Testis (tissue), 2 donors: ENCODE measurements at regions not wholly inside any gene's neighbourhood (a gene's known extent, or its start where the extent isn't known, plus 50 kb on each side); places are given as distances from the start of the nearest gene placed in this dataset.

Source experiments
- DNase-seq: peaks from one replicate; pipeline ENCODE4 v3.0.0-alpha.2; 2019
- H3K27ac ChIP-seq, 2 donors: fragments of 200-600 bp; sonication (generic); one replicate each; pipeline ENCODE4 v1.5.1; 2019
- H3K27me3 ChIP-seq: fragments of 200-600 bp; sonication (generic); one replicate; pipeline ENCODE4 v1.5.1; 2019
- H3K36me3 ChIP-seq: fragments of 200-600 bp; sonication (generic); one replicate; pipeline ENCODE4 v1.5.1; 2017; ENCODE audit warnings: low read depth; ENCODE audit errors: missing control alignments
- H3K4me1 ChIP-seq: fragments of 200-600 bp; sonication (generic); one replicate; pipeline ENCODE4 v1.5.1; 2019
- H3K4me3 ChIP-seq, 2 donors: fragments of 200-600 bp; sonication (generic); one replicate each; pipeline ENCODE4 v1.5.1; 2017 to 2019
- H3K9me3 ChIP-seq: fragments of 200-600 bp; sonication (generic); one replicate; pipeline ENCODE4 v1.5.1; 2017
- CTCF ChIP-seq, 3 experiments: fragments of 450-650 bp in 2 of 3; fragments of 200-600 bp in 1 of 3; sonication (generic) in 1 of 3; IDR thresholded peaks; one replicate each; pipeline ENCODE4 v1.5.1; 2016 to 2019; ENCODE audit warnings: antibody characterized with exemption in 3 of 3, mild to moderate bottlenecking in 2 of 3, moderate library complexity in 1 of 3
- POLR2A ChIP-seq: fragments of 450-650 bp; IDR thresholded peaks from one replicate; pipeline ENCODE4 v1.6.1; 2017; ENCODE audit warnings: antibody characterized with exemption, mild to moderate bottlenecking, moderate library complexity
- WGBS, 2 donors: methylation state at CpG; one replicate each; pipeline ENCODE4 v1.1.5; 2018; 5-methylcytosine and 5-hydroxymethylcytosine counted together
- intact Hi-C: fragments of 100-400 bp; cut with DNase I; formaldehyde crosslinking; loops from one replicate; pipeline ENCODE4 v1.15.1; 2023; ENCODE audit warnings: low total_unique reads
- small RNA-seq, 2 donors: library from RNA; depleted of rRNA; stranded (forward); fragments of <200 nt; gene quantifications; one replicate each; pipeline ENCODE3, GENCODE V24; 2016

GRCh38 chr18:76544511-76545345 is 49.7 kb upstream of the ZNF516 start:
- Histone ChIP-seq H3K27me3 (no peaks in the 10 kb centered on the region), H3K4me1 (no peaks in the 10 kb centered on the region), H3K27ac (no peak overlapping the region), H3K36me3 (no peaks in the 10 kb centered on the region), H3K4me3 (no peak overlapping the region), H3K9me3 (no peaks in the 10 kb centered on the region)
- 87 to 90% methylated on average over 10 of the region's 10 CpGs for WGBS, 2 donors
- TF ChIP-seq POLR2A (no peak), CTCF (IDR thresholded peaks at IDR 0.05) (no peak)
- intact Hi-C loops = no loop called here
- no peak for DNase-seq

Small RNA genes lying in the stretch of these regions (small RNA-seq; reads per million reads assigned to genes)
- 0 reads per million in 2 donors for gene AC139085.1
